OCI-LY7 (cell line): ENCODE measurements at regions not wholly inside any gene's neighbourhood (a gene's known extent, or its start where the extent isn't known, plus 50 kb on each side); places are given as distances from the start of the nearest gene placed in this dataset.

Experiments used
- EZH2phosphoT487 ChIP-seq: fragments of 200-600 bp; sonication (generic); IDR thresholded peaks from 2 replicates; pipeline ENCODE4 v1.6.1; 2018; ENCODE audit warnings: low read depth, borderline replicate concordance, mild to moderate bottlenecking, mixed run types, antibody characterized with exemption, low read length, moderate library complexity, mixed read lengths
- TF ChIP-seq, protein P1 (sequence below): fragments of 200-600 bp; sonication (generic); conservative IDR thresholded peaks from 2 replicates; pipeline ENCODE4 v1.5.1; 2014; ENCODE audit warnings: mild to moderate bottlenecking, antibody characterized with exemption, low read length, moderate library complexity, mixed read lengths

DNA sequence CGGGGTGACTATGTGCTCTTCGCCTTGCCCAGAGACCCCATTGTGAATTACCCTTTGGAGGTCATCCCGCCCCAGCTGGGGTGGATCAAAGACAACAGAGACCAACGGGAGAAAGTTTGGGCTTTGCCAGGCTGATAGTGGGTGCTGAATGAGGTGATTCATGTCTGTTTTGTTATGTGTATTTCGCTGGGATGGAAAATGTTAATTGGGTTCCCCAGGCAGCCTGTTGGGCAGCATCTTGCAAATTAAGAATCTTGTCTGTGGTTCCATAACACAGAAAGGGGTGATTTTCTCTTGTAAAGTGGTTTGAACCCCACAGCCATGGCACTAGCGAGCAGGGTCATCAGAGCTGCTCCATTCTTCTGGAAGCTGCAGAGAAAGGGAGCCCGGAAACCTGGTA is 63.1 kb upstream of the UNC93A start:
- no peak for TF ChIP-seq EZH2phosphoT487
- TF ChIP-seq, protein P1, sequence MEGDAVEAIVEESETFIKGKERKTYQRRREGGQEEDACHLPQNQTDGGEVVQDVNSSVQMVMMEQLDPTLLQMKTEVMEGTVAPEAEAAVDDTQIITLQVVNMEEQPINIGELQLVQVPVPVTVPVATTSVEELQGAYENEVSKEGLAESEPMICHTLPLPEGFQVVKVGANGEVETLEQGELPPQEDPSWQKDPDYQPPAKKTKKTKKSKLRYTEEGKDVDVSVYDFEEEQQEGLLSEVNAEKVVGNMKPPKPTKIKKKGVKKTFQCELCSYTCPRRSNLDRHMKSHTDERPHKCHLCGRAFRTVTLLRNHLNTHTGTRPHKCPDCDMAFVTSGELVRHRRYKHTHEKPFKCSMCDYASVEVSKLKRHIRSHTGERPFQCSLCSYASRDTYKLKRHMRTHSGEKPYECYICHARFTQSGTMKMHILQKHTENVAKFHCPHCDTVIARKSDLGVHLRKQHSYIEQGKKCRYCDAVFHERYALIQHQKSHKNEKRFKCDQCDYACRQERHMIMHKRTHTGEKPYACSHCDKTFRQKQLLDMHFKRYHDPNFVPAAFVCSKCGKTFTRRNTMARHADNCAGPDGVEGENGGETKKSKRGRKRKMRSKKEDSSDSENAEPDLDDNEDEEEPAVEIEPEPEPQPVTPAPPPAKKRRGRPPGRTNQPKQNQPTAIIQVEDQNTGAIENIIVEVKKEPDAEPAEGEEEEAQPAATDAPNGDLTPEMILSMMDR, result no peak
